Stimulated activated CD4-positive, alpha-beta T cell treated with anti-CD3 and anti-CD28 coated beads, Interleukin-12 subunit alpha, Interleukin-12 subunit beta, amount 100 ng/mL, for 4 hours (primary cell): ENCODE measurements at regions not wholly inside any gene's neighbourhood (a gene's known extent, or its start where the extent isn't known, plus 50 kb on each side); places are given as distances from the start of the nearest gene placed in this dataset.
"Not testable (repeated sequence)": the region's sequence is repeated elsewhere in the genome, so short reads cannot be mapped to it uniquely, and the experiment has no call there.

ENCODE experiments used
- DNase-seq: peaks from one replicate; pipeline ENCODE4 v3.0.0-alpha.2; 2020

- no peak for DNase-seq
Observed at GRCh38 chr2:35255826-35256225, 1099.8 kb upstream of the CRIM1 start.

GRCh38 chr2:35251156-35251555 is 1104.4 kb upstream of the CRIM1 start:
- no peak for DNase-seq

GRCh38 chr2:35246702-35247101 is 1108.9 kb upstream of the CRIM1 start:
- no peak for DNase-seq

- no peak for DNase-seq
Observed at GRCh38 chr2:35228584-35228983, 1127.0 kb upstream of the CRIM1 start.

- DNase-seq = no peak
Observed at GRCh38 chr2:35220461-35220860, 1135.1 kb upstream of the CRIM1 start.

GRCh38 chr2:35204881-35205280 is 1150.7 kb upstream of the CRIM1 start:
- no peak for DNase-seq

- no peak for DNase-seq
Observed at GRCh38 chr2:35204323-35204722, 1151.3 kb upstream of the CRIM1 start.

GRCh38 chr2:35199298-35199697 is 1156.3 kb upstream of the CRIM1 start:
- DNase-seq = no peak

- DNase-seq = no peak
Observed at GRCh38 chr2:35185861-35186412, 1169.6 kb upstream of the CRIM1 start.

GRCh38 chr2:35184471-35184870 is 1171.1 kb upstream of the CRIM1 start:
- DNase-seq = no peak

- not testable (repeated sequence) for DNase-seq
Observed at GRCh38 chr2:35176726-35177125, 1178.9 kb upstream of the CRIM1 start.

GRCh38 chr2:35174845-35175244 is 1180.7 kb upstream of the CRIM1 start:
- DNase-seq = no peak

GRCh38 chr2:35172687-35173086 is 1182.9 kb upstream of the CRIM1 start:
- no peak for DNase-seq

GRCh38 chr2:35168351-35168750 is 1187.2 kb upstream of the CRIM1 start:
- DNase-seq = no peak

GRCh38 chr2:35163948-35164347 is 1191.6 kb upstream of the CRIM1 start:
- DNase-seq = no peak

- no peak for DNase-seq
Observed at GRCh38 chr2:35160871-35161270, 1194.7 kb upstream of the CRIM1 start.

GRCh38 chr2:35125871-35126270 is 1229.7 kb upstream of the CRIM1 start:
- DNase-seq = no peak

GRCh38 chr2:35125278-35125677 is 1230.3 kb upstream of the CRIM1 start:
- DNase-seq = no peak

GRCh38 chr2:35116151-35116550 is 1239.4 kb upstream of the CRIM1 start:
- DNase-seq = no peak

GRCh38 chr2:35114765-35115164 is 1240.8 kb upstream of the CRIM1 start:
- no peak for DNase-seq

GRCh38 chr2:35112367-35112766 is 1243.2 kb upstream of the CRIM1 start:
- DNase-seq = not testable (repeated sequence)

GRCh38 chr2:35104309-35104708 is 1251.3 kb upstream of the CRIM1 start:
- DNase-seq = no peak

- DNase-seq = no peak
Observed at GRCh38 chr2:35099342-35099741, 1256.2 kb upstream of the CRIM1 start.

GRCh38 chr2:35082072-35082471 is 1273.5 kb upstream of the CRIM1 start:
- no peak for DNase-seq

- DNase-seq = no peak
Observed at GRCh38 chr2:35081622-35082015, 1274.0 kb upstream of the CRIM1 start.
